Endothelial cell of umbilical vein (primary cell): ENCODE measurements at regions not wholly inside any gene's neighbourhood (a gene's known extent, or its start where the extent isn't known, plus 50 kb on each side); places are given as distances from the start of the nearest gene placed in this dataset.

ENCODE experiments used
- BruUV-seq: library from RNA; stranded (reverse); fragments of 400-500 nt; replicated peaks from 2 replicates; lab custom pipeline; 2021; lab: Mats Ljungman, UMichigan
- CTCF ChIA-PET: fragments of 300-600, 350-600 bp; sonication (Branson Sonifier 250); formaldehyde crosslinking; loops from one replicate; lab custom pipeline; 2021; ENCODE audit warnings: antibody characterized with exemption, inconsistent platforms; lab: Charles Lee
- POLR2A ChIA-PET: fragments of 300-600, 350-600 bp; sonication (Branson Sonifier 250); formaldehyde crosslinking; loops from one replicate; lab custom pipeline; 2021; ENCODE audit warnings: antibody characterized with exemption, inconsistent platforms; lab: Charles Lee
- DNase-seq: peaks from one replicate; pipeline ENCODE4 v3.0.0-alpha.2; 2011; ENCODE audit warnings: low read depth, low spot score
- FAIRE-seq: peaks from 2 replicates; lab custom pipeline; 2011; peaks lifted over from hg19 to GRCh38; lab: Jason Lieb, UNC
- H2AFZ ChIP-seq: 2 replicates; pipeline ENCODE4 v1.6.0; 2012; ENCODE audit warnings: low read depth, low read length, control low read depth, inconsistent platforms
- H3K27ac ChIP-seq: 2 replicates; pipeline ENCODE4 v1.5.1; 2011; ENCODE audit warnings: low read depth, mild to moderate bottlenecking, control low read depth, low read length, moderate library complexity; ENCODE audit not compliant: insufficient read depth
- H3K27me3 ChIP-seq, 2 experiments: 2 replicates each; pipeline versions ENCODE4 v1.6.0 to v1.6.1; 2011; ENCODE audit warnings: low read length in 2 of 2, mixed read lengths in 1 of 2; ENCODE audit not compliant: control insufficient read depth in 2 of 2, insufficient read depth in 2 of 2
- H3K36me3 ChIP-seq, 2 experiments: 2 replicates in 1 of 2; 3 replicates in 1 of 2; pipeline ENCODE4 v1.5.1; 2011; ENCODE audit warnings: low read length in 2 of 2, mild to moderate bottlenecking in 1 of 2, moderate library complexity in 1 of 2; ENCODE audit not compliant: control insufficient read depth in 2 of 2, insufficient read depth in 2 of 2; ENCODE audit errors: extremely low read depth in 1 of 2
- H3K4me1 ChIP-seq: 3 replicates; pipeline ENCODE4 v1.5.1; 2011; ENCODE audit warnings: mild to moderate bottlenecking, low read length; ENCODE audit not compliant: control insufficient read depth, insufficient read depth; ENCODE audit errors: extremely low read depth
- H3K4me2 ChIP-seq: 2 replicates; pipeline ENCODE4 v1.6.1; 2011; ENCODE audit warnings: low read length, control low read depth, mixed read lengths; ENCODE audit not compliant: insufficient read depth
- H3K4me3 ChIP-seq, 3 experiments: fragments of 200-600 bp in 1 of 3; sonication (generic), shearing (Covaris generic) in 1 of 3; replicated peaks in 1 of 3; 2 replicates each; pipeline ENCODE4 v1.5.1; 2011 to 2016; ENCODE audit warnings: control low read depth in 3 of 3, low read length in 3 of 3, mild to moderate bottlenecking in 2 of 3, inconsistent platforms in 1 of 3, low read depth in 1 of 3, moderate library complexity in 1 of 3; ENCODE audit not compliant: insufficient read depth in 1 of 3
- H3K79me2 ChIP-seq: 2 replicates; pipeline ENCODE4 v1.6.0; 2012; ENCODE audit warnings: low read length, inconsistent platforms; ENCODE audit not compliant: control insufficient read depth, insufficient read depth
- H3K9ac ChIP-seq: replicated peaks from 2 replicates; pipeline ENCODE3; 2011; ENCODE audit warnings: low read length, control low read depth; ENCODE audit not compliant: insufficient read depth; ENCODE audit errors: extremely low read depth
- H3K9me1 ChIP-seq: replicated peaks from 3 replicates; pipeline ENCODE4 v1.6.0; 2011; ENCODE audit warnings: mild to moderate bottlenecking, low read length; ENCODE audit not compliant: control insufficient read depth, insufficient read depth; ENCODE audit errors: extremely low read depth
- H3K9me3 ChIP-seq: replicated peaks from 2 replicates; pipeline ENCODE4 v1.5.1; 2012; ENCODE audit warnings: low read length, inconsistent platforms; ENCODE audit not compliant: control insufficient read depth, insufficient read depth
- H4K20me1 ChIP-seq: replicated peaks from 2 replicates; pipeline ENCODE3; 2011; ENCODE audit warnings: mild to moderate bottlenecking, low read length; ENCODE audit not compliant: control insufficient read depth, insufficient read depth; ENCODE audit errors: extremely low read depth
- CTCF ChIP-seq, 2 donors: IDR thresholded peaks; 1 replicate in 1 of 2; 2 replicates in 1 of 2; pipeline ENCODE4 v1.5.1; 2011; ENCODE audit warnings: low read length in 2 of 2, mild to moderate bottlenecking in 2 of 2, moderate library complexity in 2 of 2, control low read depth in 1 of 2, inconsistent platforms in 1 of 2, low read depth in 1 of 2; ENCODE audit not compliant: insufficient read depth in 1 of 2; ENCODE audit errors: extremely low read depth in 1 of 2
- EZH2 ChIP-seq: IDR thresholded peaks from 2 replicates; pipeline ENCODE4 v1.6.1; 2012; ENCODE audit warnings: borderline replicate concordance, low read depth, mild to moderate bottlenecking, moderate library complexity, low read length, inconsistent platforms; ENCODE audit not compliant: severe bottlenecking
- FOS ChIP-seq: IDR thresholded peaks from 2 replicates; pipeline ENCODE4 v1.6.1; 2011; ENCODE audit warnings: mild to moderate bottlenecking, low read length, moderate library complexity, borderline replicate concordance; ENCODE audit not compliant: insufficient read depth
- GATA2 ChIP-seq: IDR thresholded peaks from 2 replicates; pipeline ENCODE4 v1.7.0; 2011; ENCODE audit warnings: low read depth, mild to moderate bottlenecking, moderate library complexity, mixed read lengths, low read length; ENCODE audit not compliant: insufficient read length, insufficient read depth
- JUN ChIP-seq: IDR thresholded peaks from 2 replicates; pipeline ENCODE4 v1.6.1; 2011; ENCODE audit warnings: borderline replicate concordance, low read depth; ENCODE audit not compliant: insufficient read length, insufficient read depth
- MYC ChIP-seq: IDR thresholded peaks from one replicate; pipeline ENCODE4 v1.6.1; 2011; ENCODE audit warnings: mild to moderate bottlenecking, low read depth, low read length
- POLR2A ChIP-seq: IDR thresholded peaks from 2 replicates; pipeline ENCODE4 v1.6.1; 2012; ENCODE audit warnings: low read depth, mild to moderate bottlenecking, control low read depth, low read length
- POLR2AphosphoS5 ChIP-seq: IDR thresholded peaks from 2 replicates; pipeline ENCODE4 v1.6.1; 2012; ENCODE audit warnings: low read depth, mild to moderate bottlenecking, control low read depth, low read length, moderate library complexity; ENCODE audit not compliant: insufficient read depth
- dilution Hi-C: fragments of 300-500 bp; cut with MboI; formaldehyde crosslinking; loops from one replicate; pipeline ENCODE4 v1.15.0; 2019; ENCODE audit warnings: low sequenced_read_pairs; ENCODE audit not compliant: extremely low pct_ligation_motif_present
- intact Hi-C: fragments of 100-400 bp; cut with micrococcal nuclease; formaldehyde crosslinking; loops from one replicate; pipeline ENCODE4 v1.10.0; 2022
- TF ChIP-seq, protein P1 (sequence below): IDR thresholded peaks from 2 replicates; pipeline ENCODE4 v1.6.1; 2011; ENCODE audit not compliant: insufficient read depth, insufficient read length

DNA sequence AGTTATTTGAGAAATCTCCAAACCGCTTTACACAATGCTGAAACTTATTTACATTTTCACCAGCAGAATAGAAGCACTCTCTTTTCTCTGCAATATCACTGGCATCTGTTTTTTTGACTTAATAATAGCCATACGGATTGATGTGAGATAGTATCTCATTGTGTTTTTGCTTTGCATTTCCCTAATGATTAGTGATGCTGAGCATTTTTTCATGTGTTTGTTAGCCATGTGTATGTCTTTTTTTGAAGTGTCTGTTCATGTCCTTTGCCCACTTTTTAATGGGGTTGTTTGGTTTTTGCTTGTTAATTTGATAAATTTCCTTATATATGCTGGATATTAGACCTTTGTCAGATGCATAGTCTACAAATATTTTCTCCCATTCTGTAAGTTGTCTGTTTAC lies 73.6 kb downstream of the FBXO5 start:
- BruUV-seq: no TSS peak
- H3K27ac ChIP-seq: no peak overlapping the region
- POLR2A ChIA-PET: no interaction called here
- H3K4me2 ChIP-seq: no peak overlapping the region
- H3K9me3 ChIP-seq: no peaks in the 10 kb centered on the region
- H3K36me3 ChIP-seq: no peaks in the 10 kb centered on the region
- peaks cover 11% of the 10 kb centered on the region for H3K4me1 ChIP-seq
- H3K4me3 ChIP-seq: no peak overlapping the region
- no peak overlapping the region for H3K9ac ChIP-seq
- DNase-seq: no peak
- H3K79me2 ChIP-seq: no peaks in the 10 kb centered on the region
- CTCF ChIA-PET: interaction anchor here (2.4 kb wide), 1 partner anchor 39 kb away, joined by 7 read pairs; no protein-coding TSS in a partner anchor
- TF ChIP-seq, protein P1, sequence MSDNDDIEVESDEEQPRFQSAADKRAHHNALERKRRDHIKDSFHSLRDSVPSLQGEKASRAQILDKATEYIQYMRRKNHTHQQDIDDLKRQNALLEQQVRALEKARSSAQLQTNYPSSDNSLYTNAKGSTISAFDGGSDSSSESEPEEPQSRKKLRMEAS: no peak
- no peak for TF ChIP-seq MYC
- TF ChIP-seq POLR2A: no peak
- no peak for TF ChIP-seq FOS
- no peak for TF ChIP-seq JUN
- no peak for TF ChIP-seq CTCF (IDR thresholded peaks at IDR 0.05; ENCODE audit: extremely low read depth in 1 of 2, insufficient read depth in 1 of 2, low read depth in 1 of 2, low read length in 2 of 2)
- no peak for TF ChIP-seq GATA2
- TF ChIP-seq POLR2AphosphoS5: no peak
- TF ChIP-seq EZH2: no peak
- dilution Hi-C loops: no loop called here
- H3K27me3 ChIP-seq: peaks cover 0 to 3% of the 10 kb centered on the region in 2 experiments
- intact Hi-C loops: no loop called here
- no peak for FAIRE-seq
- H2AFZ ChIP-seq: no peak overlapping the region
- H3K9me1 ChIP-seq: no peaks in the 10 kb centered on the region
- no peaks in the 10 kb centered on the region for H4K20me1 ChIP-seq
